Activated CD4-positive, alpha-beta memory T cell treated with anti-CD3 and anti-CD28 coated beads, Interleukin-2, amount 10 ng/mL, durations not matched to agents 7 days and 5 days (primary cell): ENCODE measurements at regions not wholly inside any gene's neighbourhood (a gene's known extent, or its start where the extent isn't known, plus 50 kb on each side); places are given as distances from the start of the nearest gene placed in this dataset.
"Not testable (repeated sequence)": the region's sequence is repeated elsewhere in the genome, so short reads cannot be mapped to it uniquely, and the experiment has no call there.

Experiments
- CTCF ChIA-PET: fragments of 350-600 bp; sonication (Branson Sonifier 250); formaldehyde crosslinking; loops from one replicate; lab custom pipeline; 2021; ENCODE audit warnings: antibody characterized with exemption, inconsistent platforms; lab: Charles Lee
- POLR2A ChIA-PET: fragments of 350-600 bp; sonication (Branson Sonifier 250); formaldehyde crosslinking; loops from one replicate; lab custom pipeline; 2021; ENCODE audit warnings: antibody characterized with exemption; lab: Charles Lee
- DNase-seq: peaks from one replicate; pipeline ENCODE4 v3.0.0-alpha.2; 2020
- H3K27ac Mint-ChIP-seq: one replicate; pipeline ENCODE4 v1.8.0; 2021; ENCODE audit warnings: mild to moderate bottlenecking, mixed read lengths
- H3K27me3 Mint-ChIP-seq: one replicate; pipeline ENCODE4 v1.8.0; 2021; ENCODE audit warnings: mixed read lengths
- H3K36me3 Mint-ChIP-seq: one replicate; pipeline ENCODE4 v1.8.0; 2021; ENCODE audit warnings: low read depth, mixed read lengths
- H3K4me1 Mint-ChIP-seq: one replicate; pipeline ENCODE4 v1.8.0; 2021; ENCODE audit warnings: mixed read lengths
- H3K4me3 Mint-ChIP-seq: one replicate; pipeline ENCODE4 v1.8.0; 2021; ENCODE audit warnings: mild to moderate bottlenecking, mixed read lengths
- H3K9me3 Mint-ChIP-seq: one replicate; pipeline ENCODE4 v1.8.0; 2021; ENCODE audit warnings: mixed read lengths

DNA sequence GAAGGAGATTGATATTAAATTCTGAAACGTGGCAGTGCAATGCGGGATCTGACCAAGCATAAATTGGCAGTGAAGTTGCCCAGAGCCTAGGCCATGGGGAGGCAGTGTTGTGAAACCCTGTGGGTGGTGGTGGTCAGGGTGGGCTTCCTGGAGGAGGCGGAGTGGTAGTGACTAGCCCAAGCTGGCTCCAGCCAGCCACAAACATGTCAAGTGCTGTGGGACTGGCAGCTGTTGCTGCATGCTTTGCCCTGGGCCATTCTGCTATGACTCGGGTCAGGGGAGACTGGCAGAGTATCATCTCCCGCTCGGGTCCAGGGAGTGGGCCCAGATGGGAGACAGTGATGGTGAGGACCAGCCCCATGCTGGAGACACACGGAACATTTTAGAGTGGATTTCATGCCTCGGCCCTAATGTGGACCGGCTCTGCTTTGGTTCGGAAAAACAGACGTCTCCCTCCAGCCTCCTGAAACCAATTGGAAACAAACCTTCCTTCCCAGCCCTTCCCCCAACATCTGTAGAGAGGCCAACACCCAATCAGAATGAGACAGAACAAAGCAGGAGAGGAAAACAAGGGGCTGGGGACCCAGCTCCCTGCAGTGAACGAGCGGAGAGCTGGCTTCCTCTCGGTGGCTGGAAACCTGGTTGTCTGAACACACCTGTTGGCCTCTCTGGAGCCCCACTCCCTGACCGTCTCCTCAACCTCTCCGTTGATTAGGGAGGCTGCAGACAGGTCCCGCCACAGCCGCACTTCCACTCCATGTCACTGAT lies 58.2 kb downstream of the TMEM270 start:
- CTCF ChIA-PET: no interaction called here
- Mint-ChIP-seq H3K36me3 (no peaks in the 10 kb centered on the region), H3K9me3 (no peaks in the 10 kb centered on the region), H3K27ac (no peak overlapping the region), H3K4me3 (no peak overlapping the region), H3K4me1 (no peaks in the 10 kb centered on the region), H3K27me3 (peaks cover 7% of the 10 kb centered on the region)
- POLR2A ChIA-PET: no interaction called here
- DNase-seq: no peak

DNA sequence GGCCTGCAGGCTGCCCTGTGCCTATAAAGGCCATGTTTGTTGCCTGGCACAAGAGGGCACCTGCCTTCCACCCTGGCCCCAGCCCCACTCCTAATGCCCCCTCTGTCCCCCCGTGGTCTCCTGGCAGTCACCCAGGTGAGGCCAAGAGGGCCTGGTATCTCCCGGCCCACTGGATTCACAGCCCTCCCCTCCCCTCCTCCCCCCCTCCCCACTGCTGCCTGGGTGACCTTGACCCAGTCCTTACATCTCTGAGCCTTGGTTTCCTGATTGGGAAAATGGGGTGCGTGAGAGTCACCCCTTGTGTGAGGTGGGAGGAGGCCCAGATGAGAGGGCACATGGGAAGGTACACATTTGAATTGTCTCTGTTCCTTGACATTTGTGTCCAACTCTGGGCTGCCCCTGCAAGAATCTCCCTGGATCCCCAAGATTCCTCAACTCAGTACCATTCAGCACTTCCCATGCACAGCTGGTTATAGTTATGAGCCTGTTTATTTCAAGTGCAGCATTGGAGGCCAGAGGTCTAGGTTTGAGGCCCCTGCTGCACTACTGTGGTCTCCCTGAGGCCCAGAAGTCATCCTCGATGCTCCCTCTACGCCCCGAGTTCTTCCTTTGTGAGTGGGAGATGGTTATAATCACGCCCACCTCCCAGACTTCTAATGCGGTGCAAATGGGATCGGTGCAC lies 58.9 kb downstream of the TMEM270 start:
- Mint-ChIP-seq H3K9me3 (no peaks in the 10 kb centered on the region), H3K4me1 (no peaks in the 10 kb centered on the region), H3K27ac (no peak overlapping the region), H3K36me3 (no peaks in the 10 kb centered on the region), H3K27me3 (peaks cover 11% of the 10 kb centered on the region), H3K4me3 (no peak overlapping the region)
- ChIA-PET CTCF (no interaction called here), POLR2A (no interaction called here)
- no peak for DNase-seq

DNA sequence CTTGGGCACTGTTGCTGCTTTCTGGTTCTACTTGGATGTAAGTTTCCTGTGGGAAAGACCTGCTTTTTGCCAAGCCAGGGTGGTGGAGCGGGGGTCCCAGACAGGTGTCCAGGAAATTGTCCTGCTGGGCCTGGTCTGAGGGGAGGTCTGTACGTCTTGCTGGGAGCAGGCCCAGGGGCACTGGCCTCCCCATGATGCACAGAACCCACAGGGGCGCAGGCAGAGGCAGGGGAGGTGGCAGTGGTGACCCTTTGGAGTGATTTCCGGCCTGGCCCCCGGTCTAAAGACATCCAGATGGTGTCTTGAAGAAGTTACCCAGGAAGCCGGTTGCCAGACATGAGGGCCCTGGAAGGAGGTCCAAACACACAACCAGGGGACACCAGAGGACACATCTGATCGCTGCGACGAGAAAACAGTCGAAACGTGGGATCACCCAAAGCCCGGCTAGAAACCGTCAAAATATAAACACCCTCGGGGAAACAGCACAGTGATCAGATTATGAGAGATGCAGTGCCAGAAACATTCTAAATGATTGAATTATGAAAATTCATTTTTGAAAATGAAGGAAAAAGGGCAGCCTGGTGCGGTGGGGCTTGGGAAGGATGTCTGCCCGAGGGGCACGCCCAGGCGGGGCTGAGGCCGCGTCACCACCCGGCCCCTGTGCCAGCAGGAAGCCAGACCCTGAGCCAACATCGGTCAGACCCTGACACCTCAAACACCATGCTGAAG lies 59.6 kb downstream of the TMEM270 start:
- Mint-ChIP-seq H3K4me1 (no peaks in the 10 kb centered on the region), H3K4me3 (no peak overlapping the region), H3K27ac (no peak overlapping the region), H3K36me3 (no peaks in the 10 kb centered on the region), H3K9me3 (no peaks in the 10 kb centered on the region), H3K27me3 (peaks cover 9% of the 10 kb centered on the region)
- ChIA-PET POLR2A (no interaction called here), CTCF (no interaction called here)
- no peak for DNase-seq

DNA sequence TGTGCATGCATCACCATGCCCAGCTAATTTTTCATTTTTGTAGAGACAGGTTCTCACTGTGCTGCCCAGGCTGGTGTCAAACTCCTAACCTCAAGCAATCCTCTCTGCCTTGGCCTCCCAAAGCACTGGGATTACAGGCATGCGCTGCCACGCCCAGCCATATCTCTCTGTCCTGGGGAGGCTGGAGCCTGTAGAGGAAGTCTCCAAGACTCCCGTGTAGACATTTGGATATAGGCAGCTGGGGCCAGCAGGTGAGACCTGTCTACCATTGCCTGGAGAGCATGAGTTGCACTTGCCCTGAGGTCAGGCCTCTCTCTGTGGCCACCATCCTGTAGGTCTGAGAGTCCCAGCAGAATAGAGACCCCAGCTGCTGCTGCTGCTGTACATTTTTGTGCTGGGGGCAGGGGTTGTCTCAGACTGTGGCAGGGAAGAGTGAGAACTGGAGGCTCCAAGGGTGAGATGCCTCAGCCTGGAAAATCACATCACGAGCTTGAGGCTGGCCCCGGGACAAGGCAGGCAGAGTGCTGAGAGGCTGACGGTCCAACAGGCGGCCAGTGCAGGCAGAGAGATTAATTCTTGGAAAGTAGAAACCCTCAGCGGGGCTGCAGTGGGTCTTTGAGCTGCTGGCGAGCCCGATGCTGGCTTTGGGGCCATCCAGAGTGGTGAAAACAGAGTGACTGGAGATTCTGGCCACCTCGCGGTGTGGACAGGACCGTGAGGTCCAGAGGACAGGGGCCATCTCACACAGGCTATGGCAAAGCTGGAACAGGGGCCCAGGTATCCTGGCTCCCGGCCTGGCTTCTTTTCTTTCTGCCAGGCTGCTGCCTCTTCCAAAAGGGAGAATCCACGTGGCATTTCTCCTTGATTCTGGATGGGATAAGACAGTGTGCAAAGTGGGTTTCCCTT lies 60.9 kb downstream of the TMEM270 start:
- ChIA-PET CTCF (no interaction called here), POLR2A (no interaction called here)
- H3K9me3 Mint-ChIP-seq: no peaks in the 10 kb centered on the region
- H3K36me3 Mint-ChIP-seq: no peaks in the 10 kb centered on the region
- peaks cover 13% of the 10 kb centered on the region for H3K27me3 Mint-ChIP-seq
- no peak overlapping the region for H3K27ac Mint-ChIP-seq
- no peak overlapping the region for H3K4me3 Mint-ChIP-seq
- no peaks in the 10 kb centered on the region for H3K4me1 Mint-ChIP-seq
- no peak for DNase-seq

DNA sequence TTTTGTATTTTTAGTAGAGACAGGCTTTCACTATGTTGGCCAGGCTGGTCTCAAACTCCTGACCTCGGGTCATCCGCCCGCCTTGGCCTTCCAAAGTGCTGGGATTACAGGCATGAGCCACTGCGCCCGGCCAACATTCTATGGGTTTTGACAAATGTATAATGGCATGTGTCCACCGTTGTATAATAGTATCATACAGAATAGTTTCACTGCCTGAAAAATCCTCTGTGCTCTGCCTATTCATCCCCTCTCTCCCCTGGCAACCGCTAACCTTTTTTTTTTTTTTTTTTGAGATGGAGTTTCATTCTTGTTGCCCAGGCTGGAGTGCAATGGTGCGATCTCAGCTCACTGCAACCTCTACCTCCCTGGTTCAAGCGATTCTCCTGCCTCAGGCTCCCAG lies 67.7 kb downstream of the TMEM270 start:
- H3K27me3 Mint-ChIP-seq: peaks cover 28% of the 10 kb centered on the region
- CTCF ChIA-PET, H3K9me3 Mint-ChIP-seq, H3K4me1 Mint-ChIP-seq, POLR2A ChIA-PET, H3K36me3 Mint-ChIP-seq, DNase-seq, H3K4me3 Mint-ChIP-seq, H3K27ac Mint-ChIP-seq: not testable (repeated sequence)

DNA sequence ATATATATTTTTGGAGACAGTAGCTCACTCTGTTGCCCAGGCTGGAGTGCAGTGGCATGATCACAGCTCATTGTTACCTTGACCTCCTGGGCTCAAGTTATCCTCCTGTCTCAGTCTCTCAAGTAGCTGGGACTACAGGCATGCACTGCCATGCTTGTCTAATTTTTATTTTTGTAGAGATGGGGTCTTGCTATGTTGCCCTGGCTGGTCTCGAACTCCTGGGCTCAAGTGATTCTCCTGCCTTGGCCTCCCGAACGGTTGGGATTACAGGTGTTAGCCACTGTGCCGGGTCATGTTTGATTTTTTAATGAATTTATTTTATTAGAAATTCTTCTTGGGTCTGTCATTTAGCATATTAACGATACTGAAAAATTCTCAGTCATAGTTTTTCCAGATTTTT lies 70.5 kb downstream of the TMEM270 start:
- ChIA-PET POLR2A (no interaction called here), CTCF (no interaction called here)
- H3K4me3 Mint-ChIP-seq: no peak overlapping the region

DNA sequence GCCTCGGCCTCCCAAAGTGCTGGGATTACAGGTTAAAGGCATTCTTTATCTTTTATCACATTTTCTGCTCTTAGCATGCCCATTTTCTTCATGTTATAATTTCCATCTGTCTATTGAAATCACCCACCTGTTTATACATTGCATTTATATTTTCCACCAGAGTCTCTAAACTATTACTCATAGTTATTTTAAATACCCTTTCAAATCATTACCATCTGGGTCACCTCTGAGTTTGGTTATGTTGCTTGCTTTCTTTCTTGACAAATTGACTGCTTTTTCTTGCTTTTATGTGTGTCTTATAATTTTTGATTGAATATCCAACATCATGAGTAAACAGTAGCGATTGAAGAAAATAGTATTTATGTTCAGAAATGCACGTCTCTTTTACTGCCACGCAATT lies 71.4 kb downstream of the TMEM270 start:
- H3K27me3 Mint-ChIP-seq: peaks cover 18% of the 10 kb centered on the region

More for the DNA sequence above, 70.5 kb downstream of the TMEM270 start:
- no peaks in the 10 kb centered on the region for H3K4me1 Mint-ChIP-seq
- H3K27ac Mint-ChIP-seq: no peak overlapping the region
- no peak for DNase-seq
- H3K27me3 Mint-ChIP-seq: peaks cover 23% of the 10 kb centered on the region
- H3K36me3 Mint-ChIP-seq: no peaks in the 10 kb centered on the region
- H3K9me3 Mint-ChIP-seq: no peaks in the 10 kb centered on the region

DNA sequence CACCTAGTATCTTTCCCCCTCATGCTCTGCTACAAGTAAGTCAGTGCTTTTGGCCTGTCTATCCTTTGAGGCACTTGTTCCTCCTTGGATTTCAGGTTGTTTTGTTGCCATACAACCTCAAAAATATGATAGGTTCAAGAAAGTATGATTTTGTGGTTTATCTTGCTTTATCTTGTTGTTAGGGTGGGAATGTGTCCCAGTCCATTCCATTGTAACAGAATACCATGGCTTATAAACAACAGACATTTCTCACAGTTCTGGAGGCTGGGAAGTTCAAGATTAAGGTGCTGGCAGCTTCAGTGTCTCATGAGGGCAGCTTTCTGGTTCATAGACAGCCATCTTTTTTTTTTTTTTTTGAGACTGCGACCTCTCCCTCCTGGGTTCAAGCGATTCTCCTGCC lies 72.1 kb downstream of the TMEM270 start:
- Mint-ChIP-seq H3K9me3 (no peaks in the 10 kb centered on the region), H3K27ac (no peak overlapping the region), H3K4me1 (no peaks in the 10 kb centered on the region), H3K36me3 (no peaks in the 10 kb centered on the region), H3K27me3 (peaks cover 16% of the 10 kb centered on the region), H3K4me3 (no peak overlapping the region)
- DNase-seq: no peak
- POLR2A ChIA-PET: interaction anchor here (0.6 kb wide), 1 partner anchor 22 kb away, joined by 3 read pairs; no protein-coding TSS in a partner anchor
- CTCF ChIA-PET: no interaction called here

More for the DNA sequence above, 71.4 kb downstream of the TMEM270 start:
- no peak overlapping the region for H3K4me3 Mint-ChIP-seq
- H3K9me3 Mint-ChIP-seq: no peaks in the 10 kb centered on the region
- POLR2A ChIA-PET: no interaction called here
- CTCF ChIA-PET: no interaction called here
- no peak overlapping the region for H3K27ac Mint-ChIP-seq
- no peaks in the 10 kb centered on the region for H3K36me3 Mint-ChIP-seq
- no peak for DNase-seq
- H3K4me1 Mint-ChIP-seq: no peaks in the 10 kb centered on the region

DNA sequence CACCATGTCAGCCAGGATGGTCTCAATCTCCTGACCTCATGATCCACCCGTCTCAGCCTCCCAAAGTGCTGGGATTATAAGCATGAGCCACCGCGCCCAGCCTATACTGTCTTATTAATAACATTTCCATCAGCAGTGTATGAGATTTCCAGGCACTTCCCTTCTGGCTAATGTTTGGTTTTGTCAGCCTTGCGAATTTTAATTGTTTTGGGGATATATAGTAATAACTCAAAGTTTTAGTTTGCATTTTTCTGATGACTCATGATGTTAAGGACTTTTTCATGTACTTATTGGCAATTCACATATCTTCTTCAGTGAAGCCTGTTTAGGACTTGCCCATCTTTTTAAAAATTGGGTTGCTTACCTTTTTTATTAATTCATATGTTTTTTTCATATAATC lies 76.0 kb downstream of the TMEM270 start:
- no peak for DNase-seq
- no peak overlapping the region for H3K4me3 Mint-ChIP-seq
- H3K27ac Mint-ChIP-seq: no peak overlapping the region
- CTCF ChIA-PET: no interaction called here
- peaks cover 15% of the 10 kb centered on the region for H3K27me3 Mint-ChIP-seq
- no peaks in the 10 kb centered on the region for H3K4me1 Mint-ChIP-seq
- POLR2A ChIA-PET: no interaction called here
- no peaks in the 10 kb centered on the region for H3K36me3 Mint-ChIP-seq
- peaks cover 3% of the 10 kb centered on the region for H3K9me3 Mint-ChIP-seq

DNA sequence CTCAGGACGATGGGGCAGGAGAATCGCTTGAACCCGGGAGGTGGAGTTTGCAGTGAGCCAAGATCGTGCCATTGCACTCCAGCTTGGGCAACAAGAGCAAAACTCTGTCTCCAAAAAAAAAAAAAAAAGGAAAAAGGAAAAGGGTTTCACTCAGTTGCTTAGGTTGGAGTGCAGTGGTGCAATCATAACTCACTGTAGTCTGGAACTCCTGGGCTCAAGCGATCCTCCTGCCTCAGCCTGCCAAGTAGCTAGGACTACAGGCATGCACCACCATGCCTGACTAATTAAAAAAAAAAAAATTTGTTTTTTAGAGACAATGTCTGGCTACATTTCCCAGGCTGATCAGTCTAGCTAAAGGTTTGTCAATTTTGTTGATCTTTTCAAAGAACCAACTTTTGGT lies 76.7 kb downstream of the TMEM270 start:
- H3K27ac Mint-ChIP-seq, H3K4me1 Mint-ChIP-seq, DNase-seq, H3K9me3 Mint-ChIP-seq, H3K36me3 Mint-ChIP-seq, POLR2A ChIA-PET, CTCF ChIA-PET, H3K4me3 Mint-ChIP-seq: not testable (repeated sequence)
- peaks cover 11% of the 10 kb centered on the region for H3K27me3 Mint-ChIP-seq

DNA sequence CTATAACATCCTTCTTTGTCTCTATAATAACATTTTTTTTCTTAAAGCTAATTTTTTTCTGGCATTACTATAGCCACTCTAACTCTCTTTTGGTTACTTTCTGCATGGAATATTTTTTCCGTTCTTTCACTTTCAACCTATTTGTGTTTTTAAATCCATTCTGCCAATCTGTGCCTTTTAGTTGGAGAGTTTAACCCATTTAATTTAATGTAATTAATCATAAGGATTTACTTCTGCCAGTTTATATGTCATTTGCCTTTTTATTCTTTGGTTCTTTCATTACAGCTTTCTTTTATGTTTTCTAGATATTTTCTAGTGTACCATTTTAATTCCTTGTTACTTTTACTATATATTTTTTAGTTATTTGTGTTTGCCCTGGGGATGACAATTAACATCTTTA lies 78.6 kb downstream of the TMEM270 start:
- H3K4me3 Mint-ChIP-seq: no peak overlapping the region
- CTCF ChIA-PET: no interaction called here
- peaks cover 11% of the 10 kb centered on the region for H3K27me3 Mint-ChIP-seq
- no peaks in the 10 kb centered on the region for H3K4me1 Mint-ChIP-seq
- peaks cover 3% of the 10 kb centered on the region for H3K9me3 Mint-ChIP-seq
- DNase-seq: no peak
- H3K27ac Mint-ChIP-seq: no peak overlapping the region
- no peaks in the 10 kb centered on the region for H3K36me3 Mint-ChIP-seq
- POLR2A ChIA-PET: no interaction called here

DNA sequence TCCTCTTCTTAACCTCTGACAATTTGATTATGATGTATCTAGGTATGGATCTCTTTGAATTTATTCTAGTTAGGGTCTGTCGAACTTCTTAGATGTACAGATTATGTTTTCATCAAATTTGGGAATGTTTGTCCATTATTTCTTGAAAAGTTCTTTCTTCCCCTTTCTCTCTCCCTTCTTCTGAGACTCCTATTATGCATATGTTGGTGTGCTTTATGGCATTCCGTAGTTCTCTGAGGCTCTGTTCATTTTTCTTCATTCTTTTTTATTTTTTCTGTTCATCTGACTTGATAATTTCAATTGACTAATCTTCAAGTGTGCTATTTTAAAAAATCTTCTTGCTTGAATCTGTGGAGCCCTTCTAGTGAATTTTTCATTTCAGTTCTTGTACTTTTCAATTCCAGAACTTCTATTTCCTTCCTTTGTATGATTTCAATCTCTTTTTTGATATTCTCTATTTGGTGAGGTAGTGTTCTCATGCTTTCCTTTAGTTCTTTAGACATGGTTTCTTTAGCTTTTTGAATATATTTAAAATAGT lies 79.8 kb downstream of the TMEM270 start:
- peaks cover 7% of the 10 kb centered on the region for H3K27me3 Mint-ChIP-seq
- H3K27ac Mint-ChIP-seq: no peak overlapping the region
- CTCF ChIA-PET: no interaction called here
- H3K36me3 Mint-ChIP-seq: no peaks in the 10 kb centered on the region
- DNase-seq: no peak
- POLR2A ChIA-PET: no interaction called here
- no peak overlapping the region for H3K4me3 Mint-ChIP-seq
- H3K4me1 Mint-ChIP-seq: no peaks in the 10 kb centered on the region
- H3K9me3 Mint-ChIP-seq: peaks cover 3% of the 10 kb centered on the region
